ENCODE measurements at regions not wholly inside any gene's neighbourhood (a gene's known extent, or its start where the extent isn't known, plus 50 kb on each side); places are given as distances from the start of the nearest gene placed in this dataset.

DNA sequence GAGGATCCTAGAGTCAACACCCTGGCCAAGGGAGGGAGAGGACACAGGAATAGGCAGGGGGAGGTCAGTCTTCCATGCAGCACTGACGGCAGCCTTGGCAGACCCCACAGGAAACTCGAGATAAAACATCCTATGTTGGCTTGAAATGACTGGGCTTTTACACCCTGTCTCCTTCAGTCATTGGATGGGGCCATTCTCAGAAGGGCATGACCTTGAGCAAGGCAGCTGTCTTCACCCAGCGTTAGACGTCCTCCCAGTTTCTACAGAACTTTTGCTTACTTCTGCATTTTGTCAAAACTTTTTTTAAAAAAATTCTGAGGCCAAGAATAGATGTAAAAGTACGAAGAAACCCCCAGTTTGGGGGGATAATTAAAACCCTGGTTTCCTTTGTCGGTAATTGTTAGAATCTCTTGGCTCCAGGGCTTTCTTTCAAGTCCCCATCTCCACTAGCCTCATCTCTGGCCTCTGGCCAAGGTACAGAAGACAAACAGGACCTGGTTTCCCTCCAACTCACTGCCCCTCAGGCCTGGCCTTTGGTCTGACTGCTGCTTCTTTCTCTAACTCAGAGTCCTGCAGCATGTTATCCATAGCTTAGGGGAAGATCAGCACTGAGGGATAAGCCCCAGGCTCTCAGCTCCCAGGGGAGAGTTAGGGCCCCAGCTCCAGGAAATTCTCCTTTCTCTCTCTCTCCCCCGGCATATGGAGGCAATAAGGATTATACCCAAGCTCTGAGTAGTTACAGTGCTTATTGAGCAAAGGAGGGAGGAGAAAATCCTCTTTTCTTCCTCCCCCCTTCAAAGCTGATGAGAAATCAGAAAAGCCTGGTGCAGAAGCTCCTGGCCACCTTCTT lies 51.6 kb upstream of the KCND3 start:
- Histone ChIP-seq H3K9ac (ENCODE audit: low read depth in 2 of 2, low read length in 2 of 2) (no peak overlapping the region), H3K9me3 (no peaks in the 10 kb centered on the region), H3K27me3 (no peaks in the 10 kb centered on the region), H3K27ac (no peak overlapping the region), H3K36me3 (no peaks in the 10 kb centered on the region), H3K4me3 (no peak overlapping the region), H3K4me1 (no peaks in the 10 kb centered on the region)
- intact Hi-C loops (cut with DNase I) = no loop called here
- DNase-seq = no peak
- TF ChIP-seq, protein P1, sequence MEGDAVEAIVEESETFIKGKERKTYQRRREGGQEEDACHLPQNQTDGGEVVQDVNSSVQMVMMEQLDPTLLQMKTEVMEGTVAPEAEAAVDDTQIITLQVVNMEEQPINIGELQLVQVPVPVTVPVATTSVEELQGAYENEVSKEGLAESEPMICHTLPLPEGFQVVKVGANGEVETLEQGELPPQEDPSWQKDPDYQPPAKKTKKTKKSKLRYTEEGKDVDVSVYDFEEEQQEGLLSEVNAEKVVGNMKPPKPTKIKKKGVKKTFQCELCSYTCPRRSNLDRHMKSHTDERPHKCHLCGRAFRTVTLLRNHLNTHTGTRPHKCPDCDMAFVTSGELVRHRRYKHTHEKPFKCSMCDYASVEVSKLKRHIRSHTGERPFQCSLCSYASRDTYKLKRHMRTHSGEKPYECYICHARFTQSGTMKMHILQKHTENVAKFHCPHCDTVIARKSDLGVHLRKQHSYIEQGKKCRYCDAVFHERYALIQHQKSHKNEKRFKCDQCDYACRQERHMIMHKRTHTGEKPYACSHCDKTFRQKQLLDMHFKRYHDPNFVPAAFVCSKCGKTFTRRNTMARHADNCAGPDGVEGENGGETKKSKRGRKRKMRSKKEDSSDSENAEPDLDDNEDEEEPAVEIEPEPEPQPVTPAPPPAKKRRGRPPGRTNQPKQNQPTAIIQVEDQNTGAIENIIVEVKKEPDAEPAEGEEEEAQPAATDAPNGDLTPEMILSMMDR (IDR thresholded peaks at IDR 0.05) = no peak

GRCh38 chr1:112043901-112044300 lies 54.4 kb upstream of the KCND3 start:
- no peak overlapping the region for H3K4me3 ChIP-seq
- no peak overlapping the region for H3K27ac ChIP-seq
- H3K9me3 ChIP-seq = no peaks in the 10 kb centered on the region
- no peaks in the 10 kb centered on the region for H3K36me3 ChIP-seq
- TF ChIP-seq, protein P1 (IDR thresholded peaks at IDR 0.05) = no peak
- H3K9ac ChIP-seq (ENCODE audit: low read depth in 2 of 2, low read length in 2 of 2) = no peak overlapping the region
- no peaks in the 10 kb centered on the region for H3K27me3 ChIP-seq
- no peak for DNase-seq
- intact Hi-C loops (cut with DNase I) = no loop called here
- H3K4me1 ChIP-seq = no peaks in the 10 kb centered on the region

DNA sequence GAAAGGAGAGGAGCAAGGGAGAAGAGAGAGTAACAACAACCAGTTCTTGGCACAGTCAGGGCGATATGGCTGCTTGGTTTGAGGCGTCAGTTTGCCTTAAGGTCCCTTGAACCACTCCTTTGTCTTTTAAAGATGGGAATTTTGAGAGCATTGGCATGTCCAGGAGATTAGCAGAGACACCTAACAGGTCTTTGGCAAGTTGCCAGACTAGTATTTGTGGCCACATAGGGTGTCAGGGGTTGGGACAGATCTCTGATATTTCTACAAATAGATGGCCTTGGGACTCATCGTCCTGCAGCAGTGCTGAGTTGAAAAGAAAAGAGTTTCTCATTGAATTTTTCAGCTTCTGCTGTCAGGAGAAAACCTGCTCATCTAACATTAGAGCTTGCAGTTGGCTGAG lies 55.3 kb upstream of the KCND3 start:
- TF ChIP-seq, protein P1 (IDR thresholded peaks at IDR 0.05) = no peak
- DNase-seq = no peak
- intact Hi-C loops (cut with DNase I) = no loop called here
- Histone ChIP-seq H3K9me3 (no peaks in the 10 kb centered on the region), H3K27ac (no peak overlapping the region), H3K4me3 (no peak overlapping the region), H3K36me3 (no peaks in the 10 kb centered on the region), H3K4me1 (no peaks in the 10 kb centered on the region), H3K9ac (ENCODE audit: low read depth in 2 of 2, low read length in 2 of 2) (no peak overlapping the region), H3K27me3 (no peaks in the 10 kb centered on the region)

DNA sequence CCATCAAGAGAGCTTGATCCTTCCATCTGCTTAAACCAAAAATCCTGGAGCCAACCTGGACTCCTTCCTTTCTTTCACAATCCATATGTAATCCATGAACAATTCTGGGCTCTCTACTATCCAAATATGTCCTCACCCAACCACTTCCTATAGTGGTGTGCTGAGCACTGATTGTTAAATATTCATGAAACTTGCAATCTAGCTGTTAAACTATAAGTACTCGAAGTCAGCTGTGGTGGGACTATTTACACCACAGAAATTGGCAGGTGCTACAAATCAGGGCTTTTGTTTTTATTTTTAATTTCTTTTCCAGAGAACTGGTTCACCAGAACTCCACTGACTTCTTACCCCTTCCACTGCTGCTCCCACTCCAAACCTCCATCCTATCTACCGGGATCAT lies 57.2 kb upstream of the KCND3 start:
- Histone ChIP-seq H3K9me3 (no peaks in the 10 kb centered on the region), H3K27me3 (no peaks in the 10 kb centered on the region), H3K4me1 (no peaks in the 10 kb centered on the region), H3K4me3 (no peak overlapping the region), H3K9ac (ENCODE audit: low read depth in 2 of 2, low read length in 2 of 2) (no peak overlapping the region), H3K36me3 (no peaks in the 10 kb centered on the region), H3K27ac (no peak overlapping the region)
- intact Hi-C loops (cut with DNase I) = no loop called here
- TF ChIP-seq, protein P1 (IDR thresholded peaks at IDR 0.05) = no peak
- no peak for DNase-seq

DNA sequence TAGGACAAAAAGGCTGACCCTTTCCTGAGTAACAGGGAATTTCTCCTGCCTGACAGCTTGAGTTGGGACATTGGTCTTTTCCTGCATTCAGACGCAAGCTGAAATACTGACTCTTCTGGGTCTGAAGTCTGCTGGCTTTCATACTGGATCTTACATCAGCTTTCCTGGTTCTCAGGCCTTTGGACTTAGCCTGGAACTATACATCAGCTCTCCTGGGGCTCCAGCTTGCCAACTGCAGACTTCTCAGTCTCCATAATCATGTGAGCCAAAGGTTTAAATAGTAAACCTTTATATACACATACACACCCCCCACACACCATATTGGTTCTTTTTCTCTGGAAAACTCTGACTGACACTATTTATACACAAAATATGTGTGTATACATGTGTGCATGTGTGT lies 59.0 kb upstream of the KCND3 start:
- Histone ChIP-seq H3K27me3 (no peaks in the 10 kb centered on the region), H3K36me3 (no peaks in the 10 kb centered on the region), H3K9ac (ENCODE audit: low read depth in 2 of 2, low read length in 2 of 2) (no peak overlapping the region), H3K27ac (no peak overlapping the region), H3K4me3 (no peak overlapping the region), H3K9me3 (no peaks in the 10 kb centered on the region), H3K4me1 (no peaks in the 10 kb centered on the region)
- no peak for DNase-seq
- intact Hi-C loops (cut with DNase I) = no loop called here
- TF ChIP-seq, protein P1 (IDR thresholded peaks at IDR 0.05) = no peak
